NCI-H748 (cell line): ENCODE measurements at regions not wholly inside any gene's neighbourhood (a gene's known extent, or its start where the extent isn't known, plus 50 kb on each side); places are given as distances from the start of the nearest gene placed in this dataset.

Source experiments
- DNase-seq: peaks from one replicate; lab custom pipeline; 2025; ENCODE audit not compliant: unreplicated experiment; lab: John Stamatoyannopoulos, UW

- DNase-seq, result no peak
Measured at GRCh38 chr17:71302721-71303549, 817.9 kb upstream of the SOX9 start.

GRCh38 chr17:71304498-71305158, 816.2 kb upstream of the SOX9 start:
- DNase-seq, result no peak

DNA sequence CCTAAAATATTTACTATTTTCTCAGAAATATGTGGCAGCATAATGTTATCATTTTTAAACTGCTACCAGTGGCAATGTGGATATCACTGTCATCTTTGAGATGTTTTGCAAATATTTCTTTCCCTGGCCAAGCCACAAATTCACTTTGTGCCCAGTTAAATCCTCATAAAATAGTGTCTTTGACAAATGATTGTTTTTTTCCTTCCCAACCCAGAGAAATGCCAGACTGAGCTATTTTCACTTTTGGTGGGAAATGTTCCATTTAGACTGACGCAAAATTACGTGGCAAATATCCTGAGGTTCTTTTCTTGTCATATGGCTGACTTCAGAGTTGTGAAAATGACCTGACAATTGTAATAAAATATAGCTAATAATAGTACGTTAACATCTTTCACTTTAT, 807.0 kb upstream of the SOX9 start:
- DNase-seq, result no peak

GRCh38 chr17:71315568-71315967, 805.3 kb upstream of the SOX9 start:
- peak; percentile 84 for DNase-seq

GRCh38 chr17:71316176-71316897, 804.5 kb upstream of the SOX9 start:
- peak; percentile 31 for DNase-seq

DNA sequence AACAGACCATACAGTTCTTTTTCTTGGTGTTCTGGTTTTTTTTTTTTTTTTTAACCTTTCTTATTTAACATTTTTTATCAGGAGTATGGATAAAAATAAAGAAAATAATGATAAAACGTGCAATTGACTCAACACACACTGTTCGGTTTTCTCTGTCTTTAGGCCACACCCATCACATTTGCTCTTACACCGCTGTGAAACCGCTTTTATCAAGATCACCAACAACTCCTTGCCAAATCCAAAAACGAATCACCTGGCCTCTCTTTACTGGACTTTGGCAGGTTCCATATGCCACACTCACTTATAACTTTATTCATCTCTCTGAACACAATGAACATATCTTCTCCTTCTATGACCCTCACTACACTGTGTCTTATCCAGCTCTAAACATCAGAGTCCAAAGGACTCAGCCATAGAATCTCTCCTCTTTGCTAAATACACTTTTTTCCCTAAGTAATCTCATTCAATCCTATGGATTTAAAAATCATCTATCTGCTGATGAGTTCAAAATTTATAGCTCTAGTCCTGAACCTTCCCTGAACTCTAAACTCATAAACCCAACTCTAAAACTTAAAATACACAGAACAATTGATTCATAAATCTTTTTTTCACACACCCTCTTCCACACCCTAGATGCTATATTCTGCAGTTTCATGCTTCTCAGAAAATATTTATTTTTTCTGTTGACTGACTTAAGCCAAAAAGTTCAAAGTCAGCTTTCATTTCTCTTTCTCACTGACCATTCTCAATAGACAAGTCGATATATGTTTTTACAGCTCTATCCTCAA, 800.6 kb upstream of the SOX9 start:
- DNase-seq, result no peak

DNA sequence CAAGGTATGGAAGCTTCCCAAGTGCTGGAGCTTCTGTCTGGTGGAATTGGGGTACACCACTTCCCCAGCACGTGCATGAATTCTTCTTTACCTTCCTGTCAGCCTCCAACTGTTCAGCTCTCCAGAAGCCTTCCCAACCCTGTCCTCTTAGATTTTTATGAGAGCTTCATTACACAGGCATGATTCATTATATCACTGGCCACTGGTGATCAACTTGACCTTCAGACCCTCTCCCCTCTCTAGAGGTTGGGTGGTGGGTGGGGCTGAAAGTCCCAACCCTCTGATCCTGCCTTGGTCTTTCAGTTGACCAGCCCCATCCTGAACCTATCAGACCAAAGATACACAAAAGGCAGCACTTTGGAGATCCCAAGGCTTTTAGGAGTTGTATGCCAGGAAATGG, 795.7 kb upstream of the SOX9 start:
- DNase-seq, result no peak

DNA sequence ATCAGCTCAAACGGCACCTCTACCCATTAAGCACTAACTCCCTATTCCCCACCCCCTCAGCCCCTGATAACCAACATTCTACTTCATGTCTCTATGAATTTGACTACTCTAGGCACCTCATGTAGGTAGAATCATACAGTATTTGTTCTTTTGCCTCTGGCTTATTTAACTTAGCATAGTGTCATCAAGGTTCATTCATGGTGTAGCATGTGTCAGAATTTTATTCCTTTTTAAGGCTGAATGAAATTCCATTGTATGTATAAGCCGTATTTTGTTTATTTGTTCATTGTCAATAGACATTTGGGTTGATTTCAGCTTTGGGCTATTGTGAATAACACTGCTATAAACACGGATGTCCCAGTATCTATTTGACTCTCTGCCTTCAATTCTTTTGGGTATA, 794.9 kb upstream of the SOX9 start:
- DNase-seq, result no peak

DNA sequence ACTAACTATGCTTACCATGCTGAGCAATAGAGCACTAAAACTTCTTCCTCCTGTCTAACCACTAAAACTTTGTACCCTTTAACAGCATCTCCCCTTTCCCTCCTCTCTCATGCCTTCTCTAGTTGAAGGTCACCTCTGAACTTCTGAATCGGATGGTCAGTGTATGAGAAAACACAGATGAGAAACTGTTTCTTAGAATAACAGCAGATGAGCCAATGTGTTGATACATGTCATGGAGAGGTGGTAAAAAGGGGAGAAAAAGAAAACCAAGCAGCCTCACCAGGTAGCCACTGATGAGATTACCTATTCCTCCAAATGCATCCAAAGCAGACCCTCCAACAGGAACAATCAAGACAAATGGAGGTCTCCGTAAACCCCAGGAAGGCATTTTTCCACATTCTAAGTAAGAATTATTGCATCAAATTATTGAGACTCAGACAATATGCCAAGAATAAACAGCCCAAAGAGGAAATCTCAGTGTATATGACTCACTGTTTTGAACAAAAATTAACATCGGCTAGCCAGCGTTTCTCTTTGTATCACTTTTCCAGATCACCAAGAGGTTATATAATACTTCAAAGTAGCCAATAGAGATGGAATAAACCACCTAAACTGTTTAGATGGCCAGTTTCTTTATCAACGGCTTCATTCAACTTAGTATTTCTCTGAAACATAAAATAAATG, 793.3 kb upstream of the SOX9 start:
- DNase-seq, result no peak

DNA sequence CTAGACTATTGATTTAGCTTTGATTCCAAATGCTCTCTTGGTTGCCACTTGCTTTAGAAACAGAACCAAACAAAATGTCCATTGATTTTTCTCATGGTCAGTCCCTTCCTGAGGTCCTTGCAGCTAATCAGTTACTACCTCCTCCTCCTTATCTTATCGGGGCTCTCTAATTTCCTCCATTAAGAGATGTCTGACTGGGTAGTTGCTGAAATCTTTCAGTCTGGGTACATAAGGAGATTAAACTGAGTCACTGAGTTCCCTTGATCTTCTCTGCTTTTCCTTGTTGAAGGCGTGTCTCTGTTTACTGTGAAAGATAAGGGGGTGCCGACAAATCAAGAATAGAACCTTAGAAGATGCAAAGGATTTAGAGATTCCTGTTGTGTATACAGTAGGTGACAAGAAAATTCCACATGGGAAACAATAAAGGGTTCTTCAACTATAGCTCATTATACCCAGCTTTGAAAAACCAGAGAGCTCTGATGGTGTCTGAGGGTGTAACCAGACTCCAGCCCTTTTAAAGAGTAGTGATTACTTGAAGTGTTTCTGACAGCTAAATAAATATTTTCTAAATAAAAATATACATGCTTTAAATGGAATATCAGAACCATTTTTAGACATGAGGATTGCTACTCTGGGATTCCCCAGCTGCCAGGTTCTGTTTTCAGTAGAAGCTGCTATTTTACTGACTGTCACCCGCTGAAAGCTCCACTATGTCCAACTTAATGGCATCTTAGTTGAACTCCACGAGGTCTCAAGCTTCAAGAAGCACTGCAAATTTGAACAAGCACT, 791.3 kb upstream of the SOX9 start:
- DNase-seq, result peak; percentile 68

DNA sequence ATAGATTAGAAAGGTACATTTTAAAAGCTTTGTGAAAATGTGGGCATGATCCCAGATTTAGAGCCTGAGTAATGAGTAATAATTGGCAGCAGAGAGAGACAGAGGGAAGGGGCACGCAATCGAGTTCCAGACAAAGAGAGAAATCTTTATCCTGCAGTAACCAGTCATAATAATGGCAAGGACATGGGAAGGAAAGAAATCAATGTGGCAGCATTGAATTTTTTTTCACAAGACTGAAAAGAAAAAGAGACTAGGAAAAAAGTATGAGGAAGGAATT, 790.8 kb upstream of the SOX9 start:
- DNase-seq, result no peak

DNA sequence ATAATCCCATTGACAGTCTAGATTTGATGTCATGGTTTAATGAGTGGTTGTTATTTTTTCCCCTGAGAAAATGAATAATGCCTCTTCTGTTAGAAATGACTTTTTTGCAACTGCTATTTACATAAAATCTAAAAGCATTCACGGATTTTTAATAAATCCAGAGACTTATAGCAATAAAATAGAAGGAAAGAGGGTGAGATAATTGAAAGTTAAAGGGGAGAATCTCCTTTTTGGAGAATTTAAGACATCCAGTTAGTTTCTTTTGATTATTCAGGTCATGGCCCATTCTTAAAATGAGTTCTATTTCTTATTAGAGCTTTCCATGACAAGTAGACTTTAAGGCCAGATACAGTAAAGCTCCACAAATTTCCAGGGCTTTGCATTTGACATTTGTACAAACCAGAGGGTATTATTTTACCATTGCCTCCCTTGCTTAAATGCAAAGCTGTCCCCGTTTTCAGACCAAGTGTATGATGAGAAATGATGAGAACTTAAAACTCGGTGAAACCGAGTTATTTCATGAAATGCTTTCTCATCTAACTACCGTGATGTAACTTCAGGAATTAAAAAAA, 789.0 kb upstream of the SOX9 start:
- DNase-seq, result no peak

DNA sequence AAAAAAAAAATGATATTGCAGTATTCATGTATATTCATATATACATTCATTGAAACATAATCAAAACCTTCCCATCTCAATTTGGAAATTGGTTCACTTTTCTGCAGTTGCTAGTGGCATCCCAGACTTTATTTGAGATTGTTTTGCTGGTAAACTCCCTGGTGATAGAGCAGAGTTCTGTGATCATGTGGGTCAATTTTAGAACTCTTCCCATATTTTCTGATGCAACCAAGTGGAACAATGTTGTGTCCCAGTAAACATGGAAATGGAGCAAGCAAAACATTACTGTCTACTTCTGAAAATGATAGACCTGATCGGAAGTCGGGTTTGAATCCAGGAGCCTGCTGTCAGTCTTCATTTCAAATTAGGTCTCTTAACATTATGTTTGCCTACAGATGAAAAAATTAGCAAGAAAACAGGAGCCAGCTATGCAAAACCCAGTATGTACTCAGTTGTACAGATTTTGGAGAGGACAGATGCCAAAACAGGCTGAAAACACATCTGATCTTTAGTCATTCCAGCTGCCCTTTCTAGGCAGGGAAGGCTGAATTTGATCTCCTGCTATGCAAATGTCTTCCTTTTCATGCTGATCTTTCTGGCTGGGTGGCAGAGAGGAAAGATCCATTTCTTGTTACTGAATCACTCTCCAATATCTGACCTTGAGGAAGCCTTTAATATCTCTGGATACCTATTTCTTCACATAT, 786.6 kb upstream of the SOX9 start:
- no peak for DNase-seq

DNA sequence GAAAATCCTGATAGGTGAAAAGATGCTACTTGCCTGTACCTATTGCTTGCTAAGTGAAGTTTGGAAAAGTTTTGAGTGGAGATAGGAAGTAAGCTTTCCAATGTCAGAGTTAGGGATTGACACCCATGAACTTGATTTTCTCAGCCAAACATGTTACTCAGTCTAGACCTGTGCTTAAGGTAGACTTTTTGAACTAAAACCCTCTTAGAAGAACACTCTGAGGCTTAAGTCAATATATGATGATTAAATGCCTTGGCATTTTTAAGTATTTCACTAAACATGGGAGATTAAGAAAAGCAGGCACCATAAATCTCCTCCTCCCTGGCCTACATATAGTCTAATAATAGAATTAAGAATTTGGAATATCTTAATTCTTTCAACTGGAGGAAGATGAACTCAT, 785.6 kb upstream of the SOX9 start:
- DNase-seq, result no peak

- no peak for DNase-seq
Measured at GRCh38 chr17:71337938-71338337, 782.9 kb upstream of the SOX9 start.

GRCh38 chr17:71338396-71338795, 782.4 kb upstream of the SOX9 start:
- no peak for DNase-seq

- no peak for DNase-seq
Measured at GRCh38 chr17:71339206-71339605, 781.6 kb upstream of the SOX9 start.

- DNase-seq, result no peak
Measured at GRCh38 chr17:71342737-71343136, 778.1 kb upstream of the SOX9 start.

DNA sequence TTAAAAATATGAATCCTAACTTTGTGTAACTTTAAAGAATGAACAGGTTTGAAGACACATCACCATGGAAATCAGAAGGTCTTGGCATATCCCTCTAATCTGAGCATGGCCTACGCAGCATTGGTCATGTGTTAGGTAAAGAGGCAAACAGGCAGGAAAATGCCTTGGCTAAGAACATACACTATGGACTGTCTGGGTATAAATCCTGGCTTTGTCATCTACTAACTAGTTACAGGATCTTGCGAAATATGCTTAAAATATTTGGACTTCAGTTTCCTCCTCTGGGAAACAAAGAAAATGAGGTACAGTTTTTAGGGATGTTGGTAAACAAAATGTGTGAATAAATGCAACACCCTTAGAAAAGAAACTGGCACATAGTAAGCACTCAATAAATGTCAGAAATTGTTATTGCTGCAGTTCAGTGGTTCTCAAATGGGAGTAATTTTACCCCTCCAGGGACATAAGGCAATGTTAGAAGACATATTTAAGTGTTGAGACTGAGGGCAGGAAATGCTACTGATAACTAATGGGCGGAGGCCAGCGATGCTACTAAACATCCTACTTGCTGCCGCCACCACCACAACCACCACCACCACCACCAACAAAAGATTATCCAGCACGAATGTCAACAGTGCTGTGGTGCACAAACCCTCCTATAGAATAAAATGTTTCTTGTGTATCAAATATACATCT, 770.8 kb upstream of the SOX9 start:
- DNase-seq, result no peak
